HG03571 (cell line): ENCODE measurements at regions not wholly inside any gene's neighbourhood (a gene's known extent, or its start where the extent isn't known, plus 50 kb on each side); places are given as distances from the start of the nearest gene placed in this dataset.

Source experiments
- ATAC-seq: cut with Tn5 transposase; IDR thresholded peaks from one replicate; pipeline ENCODE4 v1.9.1; 2021; ENCODE audit not compliant: unreplicated experiment

DNA sequence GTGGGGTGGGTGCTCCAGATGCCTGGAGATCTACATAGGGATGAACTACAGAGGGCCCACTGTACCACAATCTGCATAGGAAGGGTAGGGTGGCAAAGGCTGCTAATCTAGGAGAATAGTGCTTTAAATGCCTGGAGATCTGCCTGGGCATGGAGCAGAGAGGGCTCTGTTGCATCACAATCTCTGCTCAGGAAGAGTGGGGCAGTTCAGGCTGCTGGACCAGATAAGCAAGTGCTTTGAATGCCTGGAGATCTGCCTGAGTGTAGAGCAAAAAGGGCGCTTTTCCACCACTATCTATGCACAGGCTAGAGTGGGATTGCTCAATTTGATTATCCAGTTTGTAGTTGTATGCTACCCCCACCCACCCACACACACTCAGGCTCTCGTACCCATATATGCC, 886.3 kb upstream of the SEL1L start:
- no peak for ATAC-seq

DNA sequence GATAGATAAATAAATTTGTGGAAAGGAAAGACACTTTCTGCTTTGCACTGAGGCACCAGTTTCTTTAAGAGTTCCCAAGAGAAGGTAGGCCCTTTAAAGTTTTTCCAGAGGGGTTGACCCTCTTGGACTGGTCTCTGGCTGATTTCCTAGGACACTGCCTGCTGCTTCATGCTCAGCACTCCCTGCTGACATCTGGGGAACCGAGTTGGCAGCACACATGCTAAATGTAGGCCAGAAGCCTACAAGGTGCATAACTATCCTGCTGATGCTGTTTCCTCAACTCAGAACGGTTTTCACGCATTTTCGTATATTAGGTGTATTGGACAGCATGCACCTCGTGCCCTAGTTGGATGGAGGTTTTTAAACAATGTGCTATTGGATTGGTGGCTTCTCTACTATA, 887.2 kb upstream of the SEL1L start:
- no peak for ATAC-seq

DNA sequence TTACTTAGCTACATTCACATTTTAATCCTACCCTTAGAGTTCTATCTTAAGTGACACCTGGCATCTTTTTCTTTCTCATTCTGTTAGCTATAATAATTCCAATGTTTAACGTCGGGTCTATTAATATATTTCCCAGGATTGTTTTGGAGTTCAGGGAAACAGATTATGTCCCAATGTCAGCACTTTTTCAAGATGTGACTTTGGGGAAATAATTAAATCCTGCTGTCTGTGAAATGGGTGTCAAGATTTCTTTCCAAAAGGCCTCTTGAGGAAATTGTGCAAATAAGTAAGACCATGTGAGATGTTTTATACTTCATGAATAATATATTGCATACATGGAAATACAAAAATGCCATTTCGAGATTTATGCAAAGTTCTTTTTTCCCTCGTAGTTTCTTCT, 887.6 kb upstream of the SEL1L start:
- no peak for ATAC-seq

DNA sequence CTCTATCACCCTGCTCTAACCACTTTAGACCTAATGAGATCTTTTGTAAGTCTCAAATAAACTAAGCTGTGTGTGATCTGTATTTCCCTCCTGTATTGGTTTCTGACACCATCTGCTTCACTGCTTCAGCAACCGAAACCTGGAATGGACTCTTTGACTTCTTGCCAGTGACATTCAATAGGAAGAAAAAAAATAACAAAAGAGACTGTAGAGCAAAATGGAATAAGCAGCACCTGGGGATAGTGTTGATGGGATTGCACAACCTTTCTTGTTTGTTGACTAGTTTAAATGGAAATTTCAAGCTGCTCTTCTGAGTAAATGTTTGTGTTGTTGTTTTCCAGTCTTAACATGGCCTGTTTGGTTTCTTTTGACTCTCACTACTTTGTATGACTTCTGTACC, 888.6 kb upstream of the SEL1L start:
- no peak for ATAC-seq

DNA sequence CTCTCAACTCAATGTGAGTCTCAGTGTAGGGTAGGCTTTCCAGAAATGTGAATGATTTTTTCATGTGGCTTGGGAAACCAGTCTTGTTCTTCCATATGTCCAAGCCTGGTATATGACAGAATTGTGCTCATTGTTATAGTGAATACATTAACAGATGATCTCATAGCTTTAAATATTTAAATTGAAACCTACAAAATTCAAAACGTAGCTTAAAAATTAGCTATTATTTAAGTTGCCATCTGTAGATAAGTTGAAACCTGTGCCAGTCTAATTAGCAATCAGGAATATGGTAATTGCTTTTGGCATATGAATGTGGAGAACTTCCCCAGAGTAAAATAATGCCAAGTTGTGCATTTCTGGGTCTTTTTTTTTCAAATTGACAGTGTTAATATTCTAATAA, 891.6 kb upstream of the SEL1L start:
- ATAC-seq = no peak

DNA sequence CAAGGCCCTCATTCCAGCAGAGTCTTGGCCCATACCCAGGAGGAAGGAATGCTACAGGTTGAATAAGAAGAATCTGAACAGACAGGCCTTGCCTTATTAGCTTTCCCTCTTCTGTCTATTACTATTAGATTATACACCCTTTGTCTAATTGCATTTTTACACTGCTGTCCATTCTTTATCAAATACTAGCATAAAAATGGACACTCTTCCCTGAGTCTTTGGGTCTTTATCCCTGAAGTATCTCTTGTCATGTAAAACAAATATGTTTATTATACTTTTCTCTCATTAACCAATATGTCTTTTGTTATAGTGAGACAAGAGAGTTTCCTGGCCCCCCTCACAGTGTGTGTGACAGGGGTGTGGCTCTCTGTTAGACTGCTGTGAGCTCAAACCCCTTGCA, 897.4 kb upstream of the SEL1L start:
- no peak for ATAC-seq

DNA sequence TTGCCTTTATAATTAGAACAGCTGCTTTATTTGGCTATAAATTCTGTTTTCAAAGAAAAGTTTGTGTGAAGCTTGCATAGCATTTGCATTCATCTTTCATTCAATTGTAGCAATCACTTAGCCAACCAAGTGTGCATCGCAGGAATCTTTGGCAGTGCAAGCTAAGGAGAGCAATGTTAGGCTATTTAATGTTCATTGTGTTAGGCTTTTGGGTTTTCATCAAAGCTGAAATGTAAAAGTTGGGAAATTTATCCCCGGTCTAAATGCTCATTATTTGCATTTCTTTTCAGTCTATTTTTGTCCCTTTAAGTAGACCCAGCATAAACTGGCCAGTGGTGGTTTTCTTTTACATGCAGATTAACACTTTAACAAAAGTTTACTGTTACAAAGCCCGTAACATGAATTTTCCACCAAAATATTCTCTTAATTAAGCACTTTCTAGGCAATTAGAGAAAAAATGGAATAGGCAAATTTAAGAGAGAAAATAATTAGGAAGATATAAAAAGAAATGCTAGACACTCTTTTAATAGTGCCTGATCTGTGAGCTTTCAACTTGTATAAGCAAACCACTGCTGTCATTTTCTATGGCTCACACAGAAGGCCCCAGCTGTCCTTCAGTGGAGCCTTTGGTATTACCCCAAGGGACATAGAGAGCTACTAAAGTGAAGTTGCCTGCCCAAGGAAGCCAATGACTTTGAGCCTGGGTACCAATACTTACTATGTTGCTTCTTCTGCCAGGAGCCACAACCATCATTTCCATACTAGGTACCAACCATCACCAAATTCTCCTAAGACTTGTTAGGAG, 898.9 kb upstream of the SEL1L start:
- ATAC-seq = no peak

DNA sequence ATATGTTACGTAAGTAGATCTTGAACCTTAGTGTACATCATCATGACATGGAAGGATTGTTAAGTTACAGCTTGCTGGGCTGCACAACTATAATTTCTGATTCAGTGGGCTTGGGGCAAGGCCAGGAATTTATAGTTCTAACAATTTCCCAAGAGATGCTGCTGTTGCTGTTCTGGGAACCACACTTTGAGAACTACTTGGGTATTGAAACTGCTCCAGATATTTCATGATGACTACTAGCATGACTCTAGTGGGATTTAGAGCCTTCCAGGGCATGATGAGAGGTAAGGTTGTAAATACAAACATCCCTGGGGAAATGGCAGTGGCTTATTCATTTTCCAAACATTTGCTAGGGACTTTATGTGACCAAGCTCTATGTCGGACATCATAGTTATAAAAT, 904.8 kb upstream of the SEL1L start:
- ATAC-seq = no peak

DNA sequence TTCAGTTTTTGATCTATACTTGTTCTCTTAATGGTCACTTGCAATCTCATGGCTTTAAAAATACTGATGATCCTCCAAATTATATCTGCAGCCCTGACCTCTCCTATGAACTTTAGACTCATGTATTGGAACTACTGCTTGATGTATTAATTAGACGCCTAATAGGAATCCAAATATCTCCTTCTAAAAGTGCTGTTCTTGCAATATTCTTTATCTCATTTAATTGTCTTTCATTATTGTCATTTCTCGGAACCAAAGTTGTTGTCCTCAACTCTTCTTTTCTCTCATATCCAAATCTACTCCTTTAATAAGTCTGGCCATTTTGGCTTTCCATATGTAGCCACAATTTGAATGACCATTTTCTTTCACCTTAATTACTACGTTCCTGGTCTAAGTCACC, 907.6 kb upstream of the SEL1L start:
- no peak for ATAC-seq

DNA sequence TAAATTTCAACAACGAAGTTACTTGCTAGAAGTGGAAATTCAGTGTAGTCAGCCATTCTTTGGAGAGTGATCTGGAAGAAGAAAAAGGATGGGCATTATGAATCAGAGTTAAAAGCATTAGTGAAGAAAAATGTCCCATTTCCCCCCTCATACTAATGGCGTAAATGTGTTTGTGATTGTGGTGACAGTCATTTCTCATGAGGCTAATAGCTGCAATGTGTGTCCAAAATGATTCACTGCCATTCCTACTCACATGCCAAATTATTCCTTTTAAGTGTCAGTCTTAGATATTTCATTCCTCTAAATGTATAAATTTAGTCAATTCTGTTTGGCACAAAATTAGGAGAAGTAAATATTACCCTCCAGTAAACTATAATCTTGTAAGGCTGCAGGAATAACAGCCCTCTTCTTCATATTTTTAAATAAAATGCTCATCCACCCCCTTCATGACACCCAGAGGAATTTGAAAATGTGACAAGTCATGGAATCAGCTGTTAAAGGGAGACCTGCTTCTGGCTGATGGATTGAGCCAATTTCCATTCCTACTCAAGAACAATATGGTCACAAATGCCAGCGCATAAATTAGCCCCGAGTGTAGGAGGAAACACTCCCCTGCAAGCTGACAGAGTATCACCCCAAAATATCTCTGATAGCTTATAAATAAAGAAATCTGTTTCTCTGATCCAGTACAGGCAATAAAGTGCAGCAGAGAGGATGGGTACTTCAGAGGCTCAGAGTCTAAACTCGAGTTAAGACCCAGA, 912.3 kb upstream of the SEL1L start:
- no peak for ATAC-seq

DNA sequence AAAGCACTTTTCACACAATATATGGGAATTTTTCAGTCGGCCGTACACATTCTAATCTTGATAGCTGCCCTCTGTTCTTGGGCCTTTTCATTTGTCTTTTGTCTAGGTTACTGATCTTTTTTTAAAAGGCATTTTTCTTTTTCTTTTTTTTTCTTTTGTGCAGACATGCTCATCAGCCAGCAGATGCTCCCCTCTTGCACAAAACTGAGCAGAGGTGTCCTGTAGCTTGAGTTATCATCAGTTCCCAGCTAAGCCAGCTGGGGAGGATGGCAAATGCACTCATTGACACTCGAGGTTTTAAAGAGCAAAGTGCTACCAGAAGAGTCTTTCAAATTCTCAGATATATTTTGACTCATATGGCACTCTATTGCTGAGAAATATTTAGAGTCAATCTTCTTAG, 913.9 kb upstream of the SEL1L start:
- no peak for ATAC-seq

DNA sequence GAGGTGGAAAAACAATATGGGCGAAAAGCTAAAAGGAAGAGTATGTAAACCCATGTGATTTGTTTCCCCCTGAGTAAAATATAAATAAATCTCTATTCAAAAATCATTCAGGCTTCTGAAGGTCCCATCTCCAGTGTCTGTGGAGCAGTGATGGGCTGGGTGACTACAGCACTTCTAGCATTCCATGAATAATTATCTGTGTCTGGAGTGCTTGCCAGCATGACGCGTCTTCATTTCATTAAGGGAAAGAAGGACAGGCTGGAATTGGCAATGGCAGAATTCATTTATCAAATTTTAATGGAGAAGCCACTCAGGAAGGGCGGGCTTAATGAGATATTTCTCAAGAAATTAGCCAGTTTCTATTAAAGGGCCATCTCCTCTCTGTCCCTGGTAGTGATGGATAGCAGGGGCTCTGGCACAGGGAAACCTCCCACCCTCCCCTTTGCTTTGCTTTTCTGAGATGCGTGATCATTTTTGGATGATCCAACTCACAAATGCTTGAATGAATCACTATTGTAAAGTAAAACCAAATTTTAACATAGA, 916.3 kb upstream of the SEL1L start:
- no peak for ATAC-seq

DNA sequence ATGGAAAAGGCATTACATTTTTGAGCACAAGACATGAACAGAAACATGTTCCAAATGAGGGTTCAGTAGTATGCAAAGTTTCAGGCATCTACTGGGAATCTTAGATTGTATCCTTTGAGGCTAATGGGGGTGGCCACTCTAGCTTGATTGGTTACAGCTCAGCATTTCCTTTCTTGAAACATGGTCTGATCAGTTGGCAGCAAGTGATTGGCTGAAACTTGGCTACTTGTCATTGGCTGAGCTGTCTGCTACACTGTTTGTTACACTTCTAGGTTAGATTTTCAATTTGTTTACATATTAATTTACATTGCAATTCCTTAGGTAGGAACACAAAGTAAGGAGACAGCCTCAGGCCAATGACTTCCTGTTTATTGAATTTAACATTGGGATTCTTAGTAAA, 918.0 kb upstream of the SEL1L start:
- ATAC-seq = no peak

DNA sequence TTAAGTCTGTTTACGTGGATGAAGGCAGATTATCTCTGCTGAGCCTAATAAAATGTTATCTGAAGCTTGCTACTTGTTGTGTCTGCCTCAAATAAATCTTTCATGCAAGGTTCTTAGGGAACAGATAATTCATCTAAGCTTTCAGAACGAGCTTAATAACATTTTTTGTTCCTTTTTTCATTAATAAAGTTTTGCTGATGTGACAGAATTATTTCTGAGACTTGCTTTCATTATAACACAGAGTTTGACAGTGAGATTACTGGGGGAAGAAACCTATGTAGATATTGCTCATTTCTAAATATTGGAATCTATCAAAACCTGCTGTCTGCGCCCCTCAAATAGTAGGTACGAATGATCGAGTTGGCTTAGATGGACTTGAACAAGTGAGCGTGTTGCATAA, 948.7 kb upstream of the SEL1L start:
- no peak for ATAC-seq

DNA sequence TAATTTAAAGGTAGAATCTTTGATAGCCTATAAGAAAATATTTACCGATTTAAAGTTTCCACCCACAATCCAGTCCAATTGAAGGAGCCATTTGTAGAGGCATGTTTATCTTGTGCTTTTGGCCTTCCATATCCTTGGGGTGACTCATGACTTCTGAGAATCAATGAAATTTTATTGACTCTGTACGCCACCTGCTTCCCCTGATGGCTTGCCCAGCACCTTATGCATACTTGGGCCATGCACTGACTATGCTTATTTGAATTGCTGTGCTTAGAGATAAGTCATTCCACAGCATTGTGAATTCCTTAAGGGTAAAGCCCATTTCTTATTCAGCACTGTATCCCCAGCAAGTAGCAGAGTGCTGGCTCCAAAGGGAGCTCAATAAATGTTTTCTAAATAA, 954.8 kb upstream of the SEL1L start:
- no peak for ATAC-seq

DNA sequence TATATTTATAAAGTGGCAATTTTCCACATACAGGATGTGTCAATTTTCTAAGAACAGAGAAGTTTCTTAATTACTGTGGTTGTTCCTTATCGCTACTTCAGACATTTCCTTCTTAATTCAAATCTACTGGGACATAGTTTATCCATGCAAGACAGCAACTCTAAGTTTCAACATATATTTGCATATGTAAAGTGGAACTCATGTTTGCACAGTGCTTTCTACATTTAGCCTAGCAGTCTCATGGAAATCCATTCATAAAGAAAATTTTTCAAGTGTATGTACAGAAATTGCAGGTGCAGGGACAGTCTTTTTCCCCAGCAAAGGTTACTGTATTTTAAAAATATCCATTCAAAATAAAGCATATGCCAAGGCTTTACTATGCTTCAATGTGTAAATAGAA, 956.7 kb upstream of the SEL1L start:
- ATAC-seq = no peak

DNA sequence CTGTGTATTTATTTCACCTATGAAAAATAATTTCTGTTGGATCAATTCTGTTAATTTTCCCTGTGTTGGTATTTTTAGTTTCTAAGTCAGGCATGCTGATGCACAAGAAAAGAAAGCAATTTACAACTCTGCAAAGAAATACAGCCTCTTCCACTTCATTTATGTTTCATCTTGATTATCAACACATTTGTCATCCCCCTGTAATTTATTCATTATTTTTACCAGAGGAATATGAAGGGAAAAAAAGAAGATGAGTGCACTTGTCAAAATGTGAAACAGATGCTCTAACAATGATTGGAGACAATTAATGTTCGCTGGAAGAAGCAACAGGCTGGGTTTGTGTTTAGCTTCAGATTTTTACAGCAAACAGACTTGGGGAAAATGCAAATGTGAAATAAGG, 958.5 kb upstream of the SEL1L start:
- ATAC-seq = no peak

DNA sequence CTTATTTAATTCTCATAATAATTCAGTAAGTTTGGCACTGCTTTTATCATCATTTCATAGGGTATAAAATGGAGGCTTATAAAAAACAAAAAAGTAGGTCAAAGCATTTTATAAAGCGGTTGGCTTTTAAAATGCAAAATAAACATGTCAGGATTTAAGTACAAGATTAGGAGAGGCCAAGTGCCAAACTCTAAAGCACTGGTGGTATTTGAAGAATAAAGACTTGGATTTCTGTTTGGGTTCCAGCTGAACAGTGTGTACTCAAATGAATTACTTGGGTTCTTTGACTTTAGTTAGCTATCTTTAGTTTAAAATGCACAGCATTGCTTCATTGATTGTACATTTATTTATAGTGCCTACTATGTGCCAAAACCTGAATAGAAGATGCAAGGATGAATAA, 966.6 kb upstream of the SEL1L start:
- no peak for ATAC-seq

DNA sequence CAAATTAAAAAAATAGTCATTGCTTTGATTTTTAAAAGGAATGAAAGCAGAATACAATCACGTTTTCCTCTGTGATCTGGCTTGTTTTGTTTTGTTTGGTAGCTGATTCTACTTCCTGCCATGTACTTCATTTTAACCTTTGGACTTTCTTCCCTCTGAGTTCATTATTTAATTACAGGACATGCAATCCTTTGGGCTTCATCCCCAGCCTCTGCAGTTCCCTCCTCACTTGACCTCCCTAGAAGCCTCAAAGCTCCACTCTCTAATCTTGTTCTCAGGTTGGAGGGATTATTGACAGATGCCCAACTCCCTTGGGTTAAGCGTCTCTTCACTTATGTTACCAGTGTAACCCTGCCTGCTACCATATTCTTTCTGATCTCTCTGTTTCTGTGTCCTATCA, 967.9 kb upstream of the SEL1L start:
- no peak for ATAC-seq

DNA sequence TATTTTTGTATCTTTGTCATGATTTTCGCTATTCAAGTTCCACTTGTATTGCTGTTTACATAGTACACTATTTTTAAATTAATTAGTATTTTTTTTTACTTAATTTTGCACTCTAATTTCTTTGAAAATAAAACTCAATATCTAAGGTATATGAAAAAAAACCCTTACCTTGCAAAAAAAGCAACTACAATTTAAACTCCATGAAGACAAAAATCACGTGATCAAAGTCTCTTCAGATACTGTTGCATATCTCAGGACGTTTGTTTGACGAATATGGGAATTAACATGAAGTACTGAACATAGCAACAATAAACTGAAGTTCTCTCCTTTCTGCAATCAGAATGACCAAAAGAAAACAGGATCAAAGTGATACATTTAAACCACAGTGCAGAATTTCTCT, 968.4 kb upstream of the SEL1L start:
- ATAC-seq = no peak

DNA sequence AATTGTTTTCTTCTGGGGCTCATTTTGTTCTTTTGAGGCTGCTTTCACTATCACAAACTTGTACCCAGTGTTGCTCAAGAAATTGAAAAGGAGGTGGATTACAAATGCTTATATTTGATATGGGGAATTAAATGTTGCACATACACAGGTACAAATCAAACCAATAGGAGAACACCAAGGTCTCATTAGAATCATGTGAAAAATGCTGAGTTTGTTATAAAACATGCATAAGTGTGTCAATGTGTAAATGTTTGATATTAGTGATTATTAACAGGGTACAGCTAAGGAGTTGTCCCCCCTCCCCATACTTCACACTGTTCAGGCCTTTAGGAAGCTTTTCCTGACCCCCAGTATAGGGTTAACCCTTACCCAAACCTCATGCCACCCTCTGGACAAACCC, 971.2 kb upstream of the SEL1L start:
- no peak for ATAC-seq

DNA sequence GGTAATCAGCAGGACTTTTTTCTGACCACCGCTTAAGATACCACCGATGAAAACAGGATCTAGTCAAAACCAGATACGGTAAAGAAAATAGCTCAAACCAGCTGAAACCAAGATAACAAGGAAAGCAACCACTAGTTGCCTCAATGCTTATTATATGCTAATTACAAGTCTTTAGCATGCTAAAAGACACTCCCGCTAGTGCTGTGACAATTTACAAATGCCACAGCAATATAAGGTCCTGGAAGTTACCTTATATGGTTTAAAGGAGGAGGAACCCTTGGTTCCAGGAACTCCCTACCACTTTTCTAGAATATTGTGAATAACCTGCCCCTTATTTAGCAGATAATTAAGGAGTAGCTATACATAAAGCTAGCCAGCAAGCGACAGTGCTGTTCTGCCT, 976.4 kb upstream of the SEL1L start:
- ATAC-seq = no peak
